Keratinocyte (primary cell): ENCODE measurements at regions not wholly inside any gene's neighbourhood (a gene's known extent, or its start where the extent isn't known, plus 50 kb on each side); places are given as distances from the start of the nearest gene placed in this dataset.

ENCODE experiments used
- DNase-seq: peaks from one replicate; pipeline ENCODE4 v3.0.0-alpha.2; 2011; ENCODE audit warnings: low read depth, missing footprints, low spot score
- FAIRE-seq: peaks from 2 replicates; lab custom pipeline; 2011; peaks lifted over from hg19 to GRCh38; lab: Jason Lieb, UNC
- H2AFZ ChIP-seq: 2 replicates; pipeline ENCODE4 v1.6.0; 2012; ENCODE audit warnings: low read length, control low read depth, inconsistent platforms; ENCODE audit not compliant: control insufficient read depth
- H3K27ac ChIP-seq: 2 replicates; pipeline ENCODE4 v1.5.1; 2011; ENCODE audit warnings: low read length; ENCODE audit not compliant: control insufficient read depth, insufficient read depth
- H3K27me3 ChIP-seq: 3 replicates; pipeline ENCODE4 v1.6.0; 2011; ENCODE audit warnings: low read length; ENCODE audit not compliant: control insufficient read depth, insufficient read depth; ENCODE audit errors: extremely low read depth
- H3K36me3 ChIP-seq, 2 experiments: 2 replicates in 1 of 2; 3 replicates in 1 of 2; pipeline ENCODE4 v1.5.1; 2011; ENCODE audit warnings: low read length in 2 of 2, mild to moderate bottlenecking in 1 of 2; ENCODE audit not compliant: control insufficient read depth in 2 of 2, insufficient read depth in 2 of 2; ENCODE audit errors: extremely low read depth in 1 of 2
- H3K4me1 ChIP-seq: 3 replicates; pipeline ENCODE4 v1.5.1; 2011; ENCODE audit warnings: low read length; ENCODE audit not compliant: control insufficient read depth, insufficient read depth; ENCODE audit errors: extremely low read depth
- H3K4me2 ChIP-seq: 3 replicates; pipeline ENCODE4 v1.6.0; 2011; ENCODE audit warnings: low read depth, low read length; ENCODE audit not compliant: control insufficient read depth, insufficient read depth; ENCODE audit errors: extremely low read depth
- H3K4me3 ChIP-seq, 3 experiments: fragments of 200-600 bp in 1 of 3; sonication (generic) in 1 of 3; 2 replicates in 2 of 3; 3 replicates in 1 of 3; pipeline ENCODE4 v1.5.1; 2011 to 2016; ENCODE audit warnings: low read length in 3 of 3, mild to moderate bottlenecking in 3 of 3, control low read depth in 2 of 3, inconsistent platforms in 1 of 3, low read depth in 1 of 3, mixed read lengths in 1 of 3, mixed run types in 1 of 3, moderate library complexity in 1 of 3; ENCODE audit not compliant: control insufficient read depth in 2 of 3, insufficient read depth in 2 of 3; ENCODE audit errors: extremely low read depth in 1 of 3
- H3K79me2 ChIP-seq: 2 replicates; pipeline ENCODE4 v1.6.0; 2012; ENCODE audit warnings: low read length; ENCODE audit not compliant: control insufficient read depth, insufficient read depth
- H3K9ac ChIP-seq: 3 replicates; pipeline ENCODE4 v1.6.0; 2011; ENCODE audit warnings: low read length; ENCODE audit not compliant: control insufficient read depth, insufficient read depth; ENCODE audit errors: extremely low read depth
- H3K9me1 ChIP-seq: 3 replicates; pipeline ENCODE4 v1.6.0; 2011; ENCODE audit warnings: low read length; ENCODE audit not compliant: control insufficient read depth, insufficient read depth; ENCODE audit errors: extremely low read depth
- H3K9me3 ChIP-seq: 2 replicates; pipeline ENCODE4 v1.5.1; 2012; ENCODE audit warnings: low read depth, low read length; ENCODE audit not compliant: control insufficient read depth
- H4K20me1 ChIP-seq: 3 replicates; pipeline ENCODE4 v1.6.0; 2011; ENCODE audit warnings: low read length; ENCODE audit not compliant: control insufficient read depth, insufficient read depth; ENCODE audit errors: extremely low read depth
- CTCF ChIP-seq, 3 experiments: IDR thresholded peaks in 1 of 3; conservative IDR thresholded peaks in 1 of 3; optimal IDR thresholded peaks in 1 of 3; 2 replicates in 2 of 3; 3 replicates in 1 of 3; pipeline versions ENCODE3 to v1.5.1; 2011; ENCODE audit warnings: low read length in 3 of 3, mild to moderate bottlenecking in 3 of 3, moderate library complexity in 2 of 3, control low read depth in 1 of 3, inconsistent platforms in 1 of 3; ENCODE audit not compliant: insufficient read depth in 2 of 3; ENCODE audit errors: extremely low read depth in 1 of 3
- EZH2 ChIP-seq: IDR thresholded peaks from one replicate; pipeline ENCODE4 v1.6.1; 2012; ENCODE audit warnings: inconsistent platforms, mild to moderate bottlenecking, low read length, moderate library complexity
- dilution Hi-C: fragments of 300-500 bp; cut with MboI; formaldehyde crosslinking; loops from one replicate; pipeline ENCODE4 v1.7.0; 2020; ENCODE audit warnings: low sequenced_read_pairs; ENCODE audit not compliant: extremely low pct_ligation_motif_present

- H3K36me3 ChIP-seq: no peaks in the 10 kb centered on the region
These were observed 219.6 kb downstream of the MTHFS start for GRCh38 chr15:79677241-79677640.

GRCh38 chr15:79678032-79678701, 218.6 kb downstream of the MTHFS start:
- Histone ChIP-seq H3K36me3 (no peaks in the 10 kb centered on the region), H3K4me1 (peaks cover 36% of the 10 kb centered on the region), H4K20me1 (no peaks in the 10 kb centered on the region), H3K4me3 (no peak overlapping the region), H2AFZ (no peak overlapping the region), H3K27me3 (no peaks in the 10 kb centered on the region), H3K9me3 (peaks cover 3% of the 10 kb centered on the region), H3K27ac (no peak overlapping the region), H3K9me1 (no peaks in the 10 kb centered on the region), H3K9ac (no peak overlapping the region), H3K79me2 (no peaks in the 10 kb centered on the region), H3K4me2 (no peak overlapping the region)
- no peak for TF ChIP-seq EZH2
- TF ChIP-seq CTCF (optimal IDR thresholded peaks at IDR 0.05 in 1 of 3, IDR thresholded peaks at IDR 0.05 in 1 of 3, conservative IDR thresholded peaks at IDR 0.05 in 1 of 3; ENCODE audit: extremely low read depth in 1 of 3, insufficient read depth in 2 of 3, low read length in 3 of 3): no peak
- DNase-seq: no peak
- dilution Hi-C loops: no loop called here
- no peak for FAIRE-seq

More at GRCh38 chr15:79677241-79677640, 219.6 kb downstream of the MTHFS start:
- Histone ChIP-seq H3K4me2 (no peak overlapping the region), H3K9me3 (peaks cover 3% of the 10 kb centered on the region), H2AFZ (no peak overlapping the region), H3K9me1 (no peaks in the 10 kb centered on the region), H3K9ac (no peak overlapping the region), H3K79me2 (no peaks in the 10 kb centered on the region), H3K27ac (no peak overlapping the region), H3K27me3 (no peaks in the 10 kb centered on the region), H4K20me1 (no peaks in the 10 kb centered on the region), H3K4me1 (peaks cover 32% of the 10 kb centered on the region), H3K4me3 (no peak overlapping the region)
- DNase-seq (no peak), FAIRE-seq (no peak)
- TF ChIP-seq EZH2 (no peak), CTCF (optimal IDR thresholded peaks at IDR 0.05 in 1 of 3, IDR thresholded peaks at IDR 0.05 in 1 of 3, conservative IDR thresholded peaks at IDR 0.05 in 1 of 3; ENCODE audit: extremely low read depth in 1 of 3, insufficient read depth in 2 of 3, low read length in 3 of 3) (no peak)
- dilution Hi-C loops: no loop called here
